HG03175 (cell line): ENCODE measurements at regions not wholly inside any gene's neighbourhood (a gene's known extent, or its start where the extent isn't known, plus 50 kb on each side); places are given as distances from the start of the nearest gene placed in this dataset.

Source experiments
- ATAC-seq: cut with Tn5 transposase; IDR thresholded peaks from one replicate; pipeline ENCODE4 v1.9.1; 2021; ENCODE audit warnings: mild to moderate bottlenecking, moderate library complexity; ENCODE audit not compliant: unreplicated experiment

- no peak for ATAC-seq
These were observed 451.4 kb downstream of the WDR72 start for GRCh38 chr15:53307952-53308624.

- no peak for ATAC-seq
These were observed 453.9 kb downstream of the WDR72 start for GRCh38 chr15:53305554-53305953.

- no peak for ATAC-seq
These were observed 454.4 kb downstream of the WDR72 start for GRCh38 chr15:53305101-53305500.

- no peak for ATAC-seq
These were observed 461.6 kb downstream of the WDR72 start for GRCh38 chr15:53297828-53298227.

- no peak for ATAC-seq
These were observed 462.9 kb downstream of the WDR72 start for GRCh38 chr15:53296603-53297002.

- no peak for ATAC-seq
These were observed 463.9 kb downstream of the WDR72 start for GRCh38 chr15:53295574-53295973.

GRCh38 chr15:53288542-53288941, 470.9 kb downstream of the WDR72 start:
- no peak for ATAC-seq

- ATAC-seq = no peak
These were observed 484.5 kb upstream of the ONECUT1 start for GRCh38 chr15:53274630-53275029.

- ATAC-seq = no peak
These were observed 482.0 kb upstream of the ONECUT1 start for GRCh38 chr15:53272116-53272515.

GRCh38 chr15:53266176-53266575, 476.0 kb upstream of the ONECUT1 start:
- no peak for ATAC-seq

- no peak for ATAC-seq
These were observed 470.5 kb upstream of the ONECUT1 start for GRCh38 chr15:53260647-53261046.

- no peak for ATAC-seq
These were observed 466.3 kb upstream of the ONECUT1 start for GRCh38 chr15:53256457-53256856.

GRCh38 chr15:53256043-53256442, 465.9 kb upstream of the ONECUT1 start:
- no peak for ATAC-seq

GRCh38 chr15:53251996-53252395, 461.9 kb upstream of the ONECUT1 start:
- ATAC-seq = no peak

GRCh38 chr15:53251523-53251922, 461.4 kb upstream of the ONECUT1 start:
- ATAC-seq = no peak

GRCh38 chr15:53247041-53247708, 457.0 kb upstream of the ONECUT1 start:
- ATAC-seq = no peak

GRCh38 chr15:53246404-53246803, 456.3 kb upstream of the ONECUT1 start:
- no peak for ATAC-seq

- no peak for ATAC-seq
These were observed 443.7 kb upstream of the ONECUT1 start for GRCh38 chr15:53233801-53234200.

- ATAC-seq = no peak
These were observed 440.3 kb upstream of the ONECUT1 start for GRCh38 chr15:53230473-53230872.

- no peak for ATAC-seq
These were observed 436.4 kb upstream of the ONECUT1 start for GRCh38 chr15:53226559-53226958.

GRCh38 chr15:53225781-53226180, 435.6 kb upstream of the ONECUT1 start:
- no peak for ATAC-seq

GRCh38 chr15:53224371-53224770, 434.2 kb upstream of the ONECUT1 start:
- ATAC-seq = no peak

- ATAC-seq = no peak
These were observed 433.7 kb upstream of the ONECUT1 start for GRCh38 chr15:53223815-53224214.
